ENCODE measurements at regions not wholly inside any gene's neighbourhood (a gene's known extent, or its start where the extent isn't known, plus 50 kb on each side); places are given as distances from the start of the nearest gene placed in this dataset.

DNA sequence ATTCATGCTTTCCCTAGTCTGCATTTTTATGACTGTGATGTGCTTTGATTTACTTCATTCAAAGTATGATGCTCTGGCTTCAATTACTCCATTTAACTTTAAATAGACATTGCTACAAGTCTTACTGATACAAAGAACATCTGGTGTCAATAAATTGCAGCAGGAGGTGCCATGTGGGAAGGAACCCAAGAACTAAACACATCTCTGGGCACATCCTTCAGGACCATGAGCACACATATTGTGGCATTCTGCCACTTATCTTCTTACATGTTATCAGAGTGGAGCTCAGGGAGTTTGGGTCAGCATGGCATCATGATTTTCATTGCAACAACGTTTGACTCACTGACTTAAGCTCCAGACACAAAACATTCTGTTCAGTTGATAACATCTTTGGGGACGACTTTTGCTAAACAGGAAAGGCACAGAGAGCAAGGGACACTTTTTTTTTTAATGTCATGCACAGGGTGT, 227.0 kb downstream of the DKK1 start:
- Histone ChIP-seq H3K9me3 (ENCODE audit: control insufficient read depth in 1 of 2, insufficient read depth in 1 of 2, low read depth in 1 of 2, low read length in 2 of 2) (no peaks in the 10 kb centered on the region), H2AFZ (ENCODE audit: low read depth, low read length, poor library complexity, severe bottlenecking) (peak overlapping the region; percentile 29), H3K27ac (ENCODE audit: low read depth, low read length) (no peak overlapping the region), H4K20me1 (ENCODE audit: insufficient read depth) (no peaks in the 10 kb centered on the region), H3K9me2 (ENCODE audit: insufficient read depth) (no peaks in the 10 kb centered on the region), H3K27me3 (ENCODE audit: insufficient read depth, low read length) (no peaks in the 10 kb centered on the region), H3K4me3 (replicated peaks in 1 of 2; ENCODE audit: low read depth in 1 of 2, low read length in 2 of 2) (no peak overlapping the region), H3K4me1 (ENCODE audit: control insufficient read depth in 1 of 2, insufficient read depth in 2 of 2, low read length in 2 of 2) (peaks cover 13 to 24% of the 10 kb centered on the region in 2 experiments), H3K4me2 (ENCODE audit: low read length) (no peak overlapping the region), H3K36me3 (ENCODE audit: control insufficient read depth in 1 of 2, insufficient read depth in 2 of 2, low read length in 2 of 2) (no peaks in the 10 kb centered on the region), H3K79me2 (ENCODE audit: insufficient read depth, low read length) (no peaks in the 10 kb centered on the region), H3K9ac (ENCODE audit: low read length) (no peak overlapping the region)
- intact Hi-C loops (cut with micrococcal nuclease), result no loop called here
- CTCF ChIA-PET, result no interaction called here
- no peak for ATAC-seq
- POLR2A ChIA-PET, result no interaction called here
- no TSS peak for BruUV-seq (replicated peaks)
- RAD21 ChIA-PET (ENCODE audit: low non-redundant PET in 1 of 2, low total read pairs in 2 of 2, uncharacterized antibody in 2 of 2, unreplicated experiment in 2 of 2), result no interaction called here
- TF ChIP-seq CEBPB (IDR thresholded peaks at IDR 0.05; ENCODE audit: low read depth) (no peak), SRF (IDR thresholded peaks at IDR 0.05; ENCODE audit: low read depth) (no peak), POLR2A (IDR thresholded peaks at IDR 0.05; ENCODE audit: borderline replicate concordance, extremely low read depth, insufficient read depth, insufficient read length) (no peak), TCF7L2 (IDR thresholded peaks at IDR 0.05; ENCODE audit: borderline replicate concordance, extremely low read depth, insufficient read depth, insufficient read length) (no peak)
- DNase-seq (ENCODE audit: low read depth, low spot score), result no peak

DNA sequence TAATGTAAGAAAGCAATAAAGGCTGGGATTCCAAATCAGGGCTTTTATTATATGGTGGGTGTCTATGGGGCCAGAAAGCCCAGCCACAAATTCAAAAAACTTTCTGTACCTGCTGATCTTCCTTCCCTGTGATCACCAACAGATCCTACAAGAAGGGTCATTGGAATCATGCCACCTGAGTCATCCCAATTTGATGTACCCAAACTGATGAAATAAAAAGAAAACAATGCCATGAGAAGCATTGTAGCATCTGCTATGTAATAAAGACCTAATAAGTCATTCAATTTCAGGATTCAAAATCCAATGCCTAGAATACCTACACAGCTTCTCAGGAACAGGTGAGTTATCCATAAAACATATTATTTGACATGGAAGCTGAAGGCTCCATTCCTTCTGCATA, 228.8 kb downstream of the DKK1 start:
- POLR2A ChIA-PET, result interaction anchor here (1.3 kb wide), 1 partner anchor 226 kb away, joined by 3 read pairs; no protein-coding TSS in a partner anchor
- Histone ChIP-seq H3K79me2 (ENCODE audit: insufficient read depth, low read length) (no peaks in the 10 kb centered on the region), H3K27ac (ENCODE audit: low read depth, low read length) (no peak overlapping the region), H2AFZ (ENCODE audit: low read depth, low read length, poor library complexity, severe bottlenecking) (no peak overlapping the region), H3K27me3 (ENCODE audit: insufficient read depth, low read length) (no peaks in the 10 kb centered on the region), H3K9me2 (ENCODE audit: insufficient read depth) (no peaks in the 10 kb centered on the region), H3K4me1 (ENCODE audit: control insufficient read depth in 1 of 2, insufficient read depth in 2 of 2, low read length in 2 of 2) (peaks cover 13 to 24% of the 10 kb centered on the region in 2 experiments), H3K4me3 (replicated peaks in 1 of 2; ENCODE audit: low read depth in 1 of 2, low read length in 2 of 2) (no peak overlapping the region), H3K36me3 (ENCODE audit: control insufficient read depth in 1 of 2, insufficient read depth in 2 of 2, low read length in 2 of 2) (no peaks in the 10 kb centered on the region), H3K9me3 (ENCODE audit: control insufficient read depth in 1 of 2, insufficient read depth in 1 of 2, low read depth in 1 of 2, low read length in 2 of 2) (no peaks in the 10 kb centered on the region), H3K9ac (ENCODE audit: low read length) (no peak overlapping the region), H4K20me1 (ENCODE audit: insufficient read depth) (no peaks in the 10 kb centered on the region), H3K4me2 (ENCODE audit: low read length) (no peak overlapping the region)
- DNase-seq (ENCODE audit: low read depth, low spot score), result no peak
- ATAC-seq, result no peak
- TF ChIP-seq, protein P1, sequence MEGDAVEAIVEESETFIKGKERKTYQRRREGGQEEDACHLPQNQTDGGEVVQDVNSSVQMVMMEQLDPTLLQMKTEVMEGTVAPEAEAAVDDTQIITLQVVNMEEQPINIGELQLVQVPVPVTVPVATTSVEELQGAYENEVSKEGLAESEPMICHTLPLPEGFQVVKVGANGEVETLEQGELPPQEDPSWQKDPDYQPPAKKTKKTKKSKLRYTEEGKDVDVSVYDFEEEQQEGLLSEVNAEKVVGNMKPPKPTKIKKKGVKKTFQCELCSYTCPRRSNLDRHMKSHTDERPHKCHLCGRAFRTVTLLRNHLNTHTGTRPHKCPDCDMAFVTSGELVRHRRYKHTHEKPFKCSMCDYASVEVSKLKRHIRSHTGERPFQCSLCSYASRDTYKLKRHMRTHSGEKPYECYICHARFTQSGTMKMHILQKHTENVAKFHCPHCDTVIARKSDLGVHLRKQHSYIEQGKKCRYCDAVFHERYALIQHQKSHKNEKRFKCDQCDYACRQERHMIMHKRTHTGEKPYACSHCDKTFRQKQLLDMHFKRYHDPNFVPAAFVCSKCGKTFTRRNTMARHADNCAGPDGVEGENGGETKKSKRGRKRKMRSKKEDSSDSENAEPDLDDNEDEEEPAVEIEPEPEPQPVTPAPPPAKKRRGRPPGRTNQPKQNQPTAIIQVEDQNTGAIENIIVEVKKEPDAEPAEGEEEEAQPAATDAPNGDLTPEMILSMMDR (IDR thresholded peaks at IDR 0.05 in 2 of 3, conservative IDR thresholded peaks at IDR 0.05 in 1 of 3; ENCODE audit: borderline replicate concordance in 1 of 3, insufficient read depth in 1 of 3, low read depth in 2 of 3, low read length in 2 of 3), result no peak
- TF ChIP-seq REST (IDR thresholded peaks at IDR 0.05; ENCODE audit: low read depth), result no peak
- TF ChIP-seq SIN3A (IDR thresholded peaks at IDR 0.05; ENCODE audit: low read depth), result no peak
- TF ChIP-seq EZH2 (IDR thresholded peaks at IDR 0.05), result no peak
- no peak for TF ChIP-seq YY1 (IDR thresholded peaks at IDR 0.05; ENCODE audit: extremely low read depth, insufficient replicate concordance, low read depth, low read length)
- no peak for TF ChIP-seq FOSL1 (IDR thresholded peaks at IDR 0.05; ENCODE audit: low read depth)
- TF ChIP-seq, protein P2, sequence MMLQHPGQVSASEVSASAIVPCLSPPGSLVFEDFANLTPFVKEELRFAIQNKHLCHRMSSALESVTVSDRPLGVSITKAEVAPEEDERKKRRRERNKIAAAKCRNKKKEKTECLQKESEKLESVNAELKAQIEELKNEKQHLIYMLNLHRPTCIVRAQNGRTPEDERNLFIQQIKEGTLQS (IDR thresholded peaks at IDR 0.05), result no peak
- CTCF ChIA-PET, result interaction anchor here (1.1 kb wide), 1 partner anchor 23 kb away, joined by 3 read pairs; no protein-coding TSS in a partner anchor
- RAD21 ChIA-PET (ENCODE audit: low non-redundant PET in 1 of 2, low total read pairs in 2 of 2, uncharacterized antibody in 2 of 2, unreplicated experiment in 2 of 2), result no interaction called here
- intact Hi-C loops (cut with micrococcal nuclease), result no loop called here
- BruUV-seq (replicated peaks), result no TSS peak

Data from HCT116 (cell line).